Esophagus squamous epithelium (tissue), 5 donors: ENCODE measurements at regions not wholly inside any gene's neighbourhood (a gene's known extent, or its start where the extent isn't known, plus 50 kb on each side); places are given as distances from the start of the nearest gene placed in this dataset.

Experiments
- DNase-seq: peaks from one replicate; lab custom pipeline; 2025; lab: John Stamatoyannopoulos, UW
- H3K27ac ChIP-seq, 4 donors: fragments of 200-600 bp; sonication (generic); one replicate each; pipeline ENCODE4 v1.5.1; 2016 to 2019; ENCODE audit warnings: mild to moderate bottlenecking in 1 of 4
- H3K27me3 ChIP-seq, 4 donors: fragments of 200-600 bp; sonication (generic); 1 replicate in 3 of 4; 2 replicates in 1 of 4; pipeline versions ENCODE4 v1.5.1 to v1.6.0; 2017 to 2021; ENCODE audit warnings: antibody characterized with exemption in 1 of 4
- H3K36me3 ChIP-seq, 3 donors: fragments of 200-600 bp; sonication (generic); one replicate each; pipeline ENCODE4 v1.5.1; 2016 to 2019
- H3K4me1 ChIP-seq, 3 donors: fragments of 200-600 bp; sonication (generic); one replicate each; pipeline ENCODE4 v1.5.1; 2017 to 2019
- H3K4me3 ChIP-seq, 4 donors: fragments of 200-600 bp; sonication (generic); 1 replicate in 3 of 4; 2 replicates in 1 of 4; pipeline ENCODE4 v1.5.1; 2016 to 2019; ENCODE audit warnings: mild to moderate bottlenecking in 2 of 4, moderate library complexity in 1 of 4
- H3K9me3 ChIP-seq, 3 donors: fragments of 200-600 bp; sonication (generic); one replicate each; pipeline ENCODE4 v1.5.1; 2016 to 2019
- CTCF ChIP-seq, 6 experiments: fragments of 450-650 bp in 4 of 6; fragments of 200-600 bp in 2 of 6; sonication (generic) in 2 of 6; IDR thresholded peaks; one replicate each; pipeline ENCODE4 v1.5.1; 2016 to 2019; ENCODE audit warnings: antibody characterized with exemption in 6 of 6, mild to moderate bottlenecking in 4 of 6, moderate library complexity in 4 of 6
- POLR2A ChIP-seq, 4 donors: fragments of 450-650 bp; IDR thresholded peaks; one replicate each; pipeline ENCODE4 v1.6.1; 2017; ENCODE audit warnings: antibody characterized with exemption in 4 of 4, mild to moderate bottlenecking in 4 of 4, moderate library complexity in 3 of 4
- WGBS, 2 donors: methylation state at CpG; one replicate each; pipeline ENCODE4 v1.1.5; 2018; 5-methylcytosine and 5-hydroxymethylcytosine counted together
- intact Hi-C: fragments of 100-400 bp; cut with DNase I; formaldehyde crosslinking; loops from one replicate; pipeline ENCODE4 v1.15.0; 2022
- donor health status: DM: yes; HTN: yes; CAD: no.

GRCh38 chr21:15999741-16000140, 270.0 kb downstream of the USP25 start:
- WGBS, 2 donors, result 84 to 87% methylated on average over 4 of the region's 4 CpGs
- TF ChIP-seq CTCF (IDR thresholded peaks at IDR 0.05) (no peak), POLR2A (IDR thresholded peaks at IDR 0.05) (no peak)
- Histone ChIP-seq H3K27ac (no peak overlapping the region), H3K4me1 (peaks cover 0 to 7% (median 0%) of the 10 kb centered on the region in 3 donors), H3K27me3 (no peaks in the 10 kb centered on the region), H3K9me3 (no peaks in the 10 kb centered on the region), H3K4me3 (no peak overlapping the region), H3K36me3 (no peaks in the 10 kb centered on the region)
- no peak for DNase-seq
- intact Hi-C loops, result no loop called here

GRCh38 chr21:16002874-16003466, 273.2 kb downstream of the USP25 start:
- intact Hi-C loops, result no loop called here
- no peaks in the 10 kb centered on the region for H3K9me3 ChIP-seq
- TF ChIP-seq CTCF (IDR thresholded peaks at IDR 0.05) (peak in 4 of 6 experiments; percentile 14 to 30 (median 20)), POLR2A (IDR thresholded peaks at IDR 0.05) (no peak)
- H3K4me3 ChIP-seq, result no peak overlapping the region
- no peak overlapping the region for H3K27ac ChIP-seq
- no peaks in the 10 kb centered on the region for H3K27me3 ChIP-seq
- H3K4me1 ChIP-seq, result peaks cover 0 to 7% (median 0%) of the 10 kb centered on the region in 3 donors
- no peaks in the 10 kb centered on the region for H3K36me3 ChIP-seq
- DNase-seq, result no peak

GRCh38 chr21:16004086-16004485, 274.3 kb downstream of the USP25 start:
- peaks cover 0 to 7% (median 0%) of the 10 kb centered on the region in 3 donors for H3K4me1 ChIP-seq
- TF ChIP-seq CTCF (IDR thresholded peaks at IDR 0.05) (no peak), POLR2A (IDR thresholded peaks at IDR 0.05) (no peak)
- intact Hi-C loops, result no loop called here
- peak overlapping the region in 2 of 4 donors; percentile 3 to 9 for H3K27ac ChIP-seq
- H3K27me3 ChIP-seq, result no peaks in the 10 kb centered on the region
- DNase-seq, result no peak
- no peaks in the 10 kb centered on the region for H3K9me3 ChIP-seq
- H3K4me3 ChIP-seq, result no peak overlapping the region
- no peaks in the 10 kb centered on the region for H3K36me3 ChIP-seq
- 36 to 41% methylated on average over 5 of the region's 5 CpGs for WGBS, 2 donors

GRCh38 chr21:16004523-16004922, 274.7 kb downstream of the USP25 start:
- H3K27ac ChIP-seq, result no peak overlapping the region
- no peak for DNase-seq
- no peak overlapping the region for H3K4me3 ChIP-seq
- H3K36me3 ChIP-seq, result no peaks in the 10 kb centered on the region
- H3K27me3 ChIP-seq, result no peaks in the 10 kb centered on the region
- H3K9me3 ChIP-seq, result no peaks in the 10 kb centered on the region
- TF ChIP-seq CTCF (IDR thresholded peaks at IDR 0.05) (no peak), POLR2A (IDR thresholded peaks at IDR 0.05) (no peak)
- 78 to 83% methylated on average over 7 of the region's 7 CpGs for WGBS, 2 donors
- intact Hi-C loops, result no loop called here
- H3K4me1 ChIP-seq, result peaks cover 0 to 7% (median 0%) of the 10 kb centered on the region in 3 donors

- WGBS, 2 donors, result 76 to 94% methylated on average over 1 of the region's 1 CpG
- intact Hi-C loops, result no loop called here
- no peaks in the 10 kb centered on the region for H3K27me3 ChIP-seq
- no peak overlapping the region for H3K4me3 ChIP-seq
- TF ChIP-seq POLR2A (IDR thresholded peaks at IDR 0.05) (no peak), CTCF (IDR thresholded peaks at IDR 0.05) (no peak)
- peaks cover 0 to 7% (median 0%) of the 10 kb centered on the region in 3 donors for H3K4me1 ChIP-seq
- no peaks in the 10 kb centered on the region for H3K9me3 ChIP-seq
- H3K36me3 ChIP-seq, result no peaks in the 10 kb centered on the region
- DNase-seq, result no peak
- H3K27ac ChIP-seq, result no peak overlapping the region
Measured at GRCh38 chr21:16005996-16006395, 276.2 kb downstream of the USP25 start.
